NK-92 (cell line): ENCODE measurements at regions not wholly inside any gene's neighbourhood (a gene's known extent, or its start where the extent isn't known, plus 50 kb on each side); places are given as distances from the start of the nearest gene placed in this dataset.

Source experiments
- DNase-seq: peaks from one replicate; lab custom pipeline; 2025; ENCODE audit not compliant: unreplicated experiment; lab: John Stamatoyannopoulos, UW

DNA sequence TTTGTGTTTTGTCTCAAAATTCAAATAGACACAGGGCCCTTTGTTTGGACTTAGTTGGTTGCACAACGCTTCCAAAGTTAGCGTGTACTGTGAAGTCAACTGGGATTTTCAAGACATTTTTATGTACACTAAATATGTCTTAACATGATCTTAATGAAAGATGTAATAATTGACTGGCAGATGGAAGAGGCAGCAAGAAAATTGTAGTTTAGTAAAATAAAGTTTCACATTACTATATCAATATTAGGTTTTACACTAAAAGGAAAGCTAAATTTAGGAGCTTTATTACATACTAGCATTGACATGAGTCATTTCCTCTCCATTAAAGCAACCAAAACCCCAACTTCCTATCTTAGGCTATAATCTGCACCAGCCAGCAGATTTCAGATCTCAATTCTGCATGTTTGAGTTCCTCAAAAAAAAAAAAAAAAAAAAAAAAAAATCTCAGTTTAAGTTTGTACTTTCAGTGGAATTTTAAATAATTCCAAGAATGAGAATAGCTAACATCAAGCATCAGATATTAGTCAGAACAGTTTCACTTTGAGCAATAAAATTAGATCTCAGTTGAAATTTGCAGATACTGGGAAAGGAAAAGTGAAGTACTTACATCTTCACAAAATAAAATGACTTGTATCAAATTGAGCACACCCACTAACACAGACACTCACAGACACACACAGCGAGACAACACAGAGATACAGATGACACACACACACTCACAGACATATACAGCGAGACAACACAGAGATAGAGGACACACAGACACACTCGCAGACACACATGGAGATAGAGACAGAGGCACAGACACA, 346.6 kb upstream of the KLF6 start:
- no peak for DNase-seq

DNA sequence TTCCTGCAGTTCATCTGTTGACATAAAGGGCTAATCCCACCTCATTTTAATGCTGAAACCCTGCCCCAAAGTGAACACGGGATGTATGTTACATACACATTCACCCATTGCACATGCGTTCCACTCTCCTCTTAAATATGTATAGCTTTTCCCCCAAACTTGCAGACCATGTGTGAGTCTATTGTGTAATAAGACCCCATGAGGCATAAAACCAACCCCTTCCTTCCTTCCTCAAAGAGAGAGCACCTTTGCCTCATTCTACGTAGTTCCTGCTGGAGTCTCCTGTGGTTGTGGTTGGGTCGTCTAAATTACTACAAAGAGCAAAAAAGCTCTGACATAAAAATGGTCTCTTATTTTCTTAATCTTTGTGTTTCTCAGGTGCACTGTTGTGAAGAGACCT, 345.7 kb upstream of the KLF6 start:
- DNase-seq, result no peak

DNA sequence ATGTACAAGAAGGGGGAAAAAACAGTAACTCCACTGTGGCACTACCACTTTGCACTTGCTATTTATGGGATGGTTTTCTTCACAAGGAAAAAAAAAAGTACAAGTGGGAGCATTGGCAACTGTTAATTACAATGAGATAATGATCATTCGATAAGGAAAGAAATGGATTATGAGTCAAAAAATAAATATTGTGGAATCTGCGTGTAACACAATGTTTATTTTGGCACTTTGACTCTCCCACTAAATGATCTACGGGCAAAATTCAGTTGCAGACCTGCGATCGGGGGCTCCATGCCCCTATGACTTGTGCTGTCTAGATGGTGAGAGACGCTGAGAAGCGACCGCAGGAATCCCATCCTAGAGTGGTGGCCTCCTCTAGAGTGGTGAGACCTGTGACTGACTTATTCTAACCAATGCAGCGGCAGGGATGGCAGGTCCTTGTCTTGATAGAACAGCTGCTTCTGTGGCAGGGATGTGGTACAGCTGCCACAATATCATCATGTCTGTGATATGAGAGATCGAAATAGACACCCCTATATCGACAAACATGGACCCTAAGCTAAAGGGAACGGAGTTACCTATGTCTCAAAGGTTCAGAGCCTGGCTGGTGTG, 345.0 kb upstream of the KLF6 start:
- no peak for DNase-seq

DNA sequence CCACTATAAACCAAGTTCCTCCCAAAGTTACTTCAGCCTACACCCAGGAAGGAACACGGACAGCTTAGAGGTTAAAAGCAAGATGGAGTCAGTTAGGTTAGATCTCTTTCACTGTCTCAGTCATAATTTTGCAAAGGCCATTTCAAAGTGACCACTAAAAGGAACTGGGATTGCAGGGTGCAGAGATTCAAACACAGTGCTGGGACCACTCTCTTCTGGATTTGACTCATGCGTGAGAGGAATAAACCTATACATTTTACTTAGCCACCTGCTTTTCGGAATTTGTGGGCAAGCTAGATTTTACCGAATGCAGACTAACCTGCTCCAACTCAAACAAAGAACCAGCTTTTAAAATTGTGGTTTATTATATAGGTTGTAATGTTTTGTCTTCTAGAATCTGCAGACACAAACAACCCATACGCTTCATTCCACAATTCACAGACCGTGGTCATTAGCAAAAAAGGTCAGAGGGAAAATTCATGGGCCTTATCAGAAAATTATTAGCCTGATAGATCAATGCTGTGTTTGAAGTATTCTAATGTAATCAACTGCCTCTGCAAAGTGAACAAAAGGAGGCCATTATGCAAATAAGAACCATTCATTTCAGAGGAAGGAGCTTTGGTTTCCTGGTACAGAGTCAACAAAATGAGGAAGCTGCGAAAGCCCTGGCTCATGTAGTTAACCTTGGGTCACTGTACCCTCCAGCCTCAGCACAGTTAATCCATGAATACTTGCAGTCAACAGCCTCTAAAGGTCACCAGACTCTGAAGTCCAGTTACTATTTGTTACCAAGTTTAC, 342.7 kb upstream of the KLF6 start:
- no peak for DNase-seq

DNA sequence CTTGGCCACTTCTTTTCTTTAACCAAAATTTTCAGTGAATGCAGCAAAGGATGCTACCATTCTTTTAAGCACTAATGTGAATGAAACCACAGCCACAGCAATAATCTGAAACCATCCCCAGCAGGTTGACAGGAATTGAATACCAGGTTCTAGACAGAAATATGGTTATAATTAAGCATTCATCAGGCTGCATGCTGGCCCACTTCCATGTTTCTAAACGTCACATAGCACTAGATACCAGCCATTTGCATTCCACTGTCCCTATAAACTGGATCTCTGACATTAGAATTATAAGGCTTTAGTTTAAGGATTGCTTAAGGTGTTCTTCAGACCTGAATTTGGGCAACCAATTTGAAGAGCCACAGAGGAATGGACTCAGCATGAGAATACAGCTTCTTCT, 340.8 kb upstream of the KLF6 start:
- no peak for DNase-seq

DNA sequence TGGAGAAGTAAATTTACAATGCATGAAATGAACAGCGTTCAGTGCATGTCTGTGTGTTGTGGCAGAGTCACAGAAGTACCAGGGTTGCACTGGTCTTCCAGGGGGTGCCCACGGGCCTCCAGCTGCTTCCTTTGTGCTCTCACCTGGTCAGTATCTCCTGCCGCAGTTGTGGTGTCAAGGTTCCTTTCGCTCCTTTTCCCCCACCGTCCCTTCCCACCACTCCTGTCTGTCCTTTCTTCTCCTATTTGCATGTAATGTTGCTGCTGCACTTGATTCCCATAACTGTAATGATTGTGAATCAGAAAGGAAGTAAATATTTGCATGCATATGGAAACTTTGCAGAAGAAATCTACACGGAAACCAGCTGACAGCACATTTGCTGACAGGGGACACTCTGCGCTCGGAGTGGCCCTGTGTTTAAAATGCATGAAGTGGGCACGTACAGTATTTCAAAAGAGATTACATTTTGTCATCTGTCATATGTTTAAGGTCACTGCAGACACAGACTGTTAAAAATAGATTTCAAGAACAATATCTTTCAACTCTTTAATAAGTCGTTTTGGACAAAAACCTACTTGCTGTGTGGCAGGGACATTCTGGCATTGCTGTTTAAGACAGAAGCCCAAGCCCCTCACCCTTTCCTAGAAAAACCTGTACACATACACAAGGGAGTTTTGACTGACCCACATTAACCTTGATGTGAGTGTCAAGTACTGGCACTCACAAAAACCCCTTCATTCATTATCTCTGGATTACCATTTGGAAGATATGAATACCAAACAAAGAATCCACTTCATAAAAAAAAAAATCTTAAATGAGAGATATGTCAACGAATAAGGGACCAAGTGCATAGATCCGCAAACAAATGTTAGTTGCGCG, 336.7 kb upstream of the KLF6 start:
- no peak for DNase-seq

DNA sequence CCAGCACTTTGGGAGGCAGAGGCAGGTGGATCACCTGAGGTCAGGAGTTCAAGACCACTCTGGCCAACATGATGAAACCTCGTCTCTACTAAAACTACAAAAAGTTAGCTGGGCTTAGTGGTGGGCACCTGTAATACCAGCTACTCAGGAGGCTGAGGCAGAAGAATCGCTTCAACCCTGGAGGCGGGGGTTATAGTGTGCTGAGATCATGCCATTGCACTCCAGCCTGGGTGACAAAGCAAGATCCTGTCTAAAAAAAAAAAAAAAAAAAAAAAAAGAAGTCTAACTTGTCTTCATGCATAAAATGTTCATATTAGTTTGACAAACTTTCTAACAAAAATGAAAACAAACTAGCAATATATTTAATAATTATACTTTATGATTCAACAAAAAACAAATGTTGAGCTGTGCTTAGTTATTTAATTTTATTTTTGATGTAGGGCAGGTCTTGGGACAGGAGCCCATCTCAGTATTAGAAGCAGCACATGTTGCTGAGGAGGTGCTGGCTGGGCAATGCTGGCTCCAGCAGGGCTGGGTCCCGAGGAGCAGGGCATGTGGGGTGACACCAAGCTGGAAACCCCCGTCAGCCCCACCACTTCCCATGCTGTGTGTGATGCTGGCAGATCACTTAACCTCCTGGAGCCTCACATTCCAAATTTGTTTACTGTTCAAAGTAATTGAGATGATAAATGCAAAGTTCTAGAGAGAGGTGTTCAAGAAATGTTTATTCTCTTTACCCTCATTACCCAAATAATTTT, 335.3 kb upstream of the KLF6 start:
- DNase-seq, result no peak

DNA sequence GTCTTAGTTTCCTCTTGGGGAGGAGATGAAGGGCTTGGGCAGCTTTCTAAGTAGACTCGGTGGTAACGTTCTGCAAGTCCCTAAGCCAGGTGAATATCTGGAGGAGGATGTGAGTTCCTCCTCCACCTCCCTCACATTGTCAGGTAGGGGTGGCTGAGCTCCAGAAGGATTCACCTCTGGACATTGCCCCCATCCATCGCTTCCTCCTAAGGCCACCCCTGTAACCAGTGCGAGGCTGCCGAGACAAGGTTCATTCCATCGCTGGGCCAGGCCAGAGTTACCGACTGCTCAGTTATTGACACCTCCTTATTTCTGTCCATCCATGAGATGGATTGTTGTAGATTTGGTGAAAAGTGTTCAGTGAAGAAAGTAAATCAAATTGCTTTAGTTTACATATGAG, 334.1 kb upstream of the KLF6 start:
- DNase-seq, result no peak

DNA sequence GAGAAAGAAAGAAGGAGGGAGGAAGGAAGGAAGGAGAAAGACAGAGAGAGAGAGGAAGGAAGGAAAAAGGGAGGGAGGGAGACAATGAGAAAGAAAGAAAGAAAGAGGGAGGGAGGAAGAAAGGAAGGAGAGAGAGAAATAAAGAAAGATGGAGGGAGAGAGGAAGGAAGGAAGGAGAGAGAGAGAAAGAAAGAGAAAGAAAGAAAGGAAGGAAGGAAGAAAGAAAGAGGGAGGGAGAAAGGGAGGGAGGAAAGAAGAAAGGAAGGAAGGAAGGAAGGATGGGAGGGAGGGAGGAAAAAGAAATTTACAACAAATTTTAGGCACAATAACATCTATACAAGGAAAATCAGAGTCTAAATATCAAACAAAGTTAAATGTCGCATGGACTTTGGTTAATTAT, 332.6 kb upstream of the KLF6 start:
- DNase-seq, result no peak

DNA sequence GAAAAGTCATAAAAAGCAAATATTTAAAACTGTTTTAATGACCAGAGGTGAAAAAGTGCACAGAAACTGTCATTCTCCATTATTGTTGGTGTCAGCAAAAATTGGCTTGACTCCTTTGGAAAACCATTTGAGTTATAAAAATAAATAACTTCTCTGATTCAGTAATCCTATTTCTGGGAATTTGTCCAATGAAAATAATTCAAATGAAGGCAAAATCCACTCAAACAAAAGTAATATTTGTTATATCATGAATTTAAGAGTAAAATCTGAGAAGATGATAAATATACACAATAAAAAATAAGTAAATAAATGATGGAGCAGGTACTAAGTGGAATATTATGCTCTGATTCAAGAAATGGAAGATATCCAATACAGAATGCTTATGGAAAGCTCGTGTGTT, 326.6 kb upstream of the KLF6 start:
- no peak for DNase-seq

DNA sequence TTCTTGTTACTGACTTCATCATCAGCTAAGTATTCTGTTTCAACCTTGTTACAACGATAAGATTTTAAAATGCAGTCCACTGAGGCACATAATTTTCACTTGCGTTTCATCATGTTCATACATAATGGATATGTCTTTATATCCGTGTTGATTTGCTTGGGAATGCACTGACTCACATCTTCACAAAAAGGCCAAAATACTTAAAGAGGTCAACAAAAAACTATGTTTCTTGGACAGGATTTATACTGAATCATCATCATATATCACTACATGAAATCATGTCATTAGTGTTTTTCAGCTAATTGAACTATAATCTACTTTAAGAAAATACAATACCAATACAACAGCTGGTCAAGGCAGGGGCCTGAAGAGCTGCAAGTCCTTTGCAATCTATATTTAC, 324.5 kb upstream of the KLF6 start:
- no peak for DNase-seq

DNA sequence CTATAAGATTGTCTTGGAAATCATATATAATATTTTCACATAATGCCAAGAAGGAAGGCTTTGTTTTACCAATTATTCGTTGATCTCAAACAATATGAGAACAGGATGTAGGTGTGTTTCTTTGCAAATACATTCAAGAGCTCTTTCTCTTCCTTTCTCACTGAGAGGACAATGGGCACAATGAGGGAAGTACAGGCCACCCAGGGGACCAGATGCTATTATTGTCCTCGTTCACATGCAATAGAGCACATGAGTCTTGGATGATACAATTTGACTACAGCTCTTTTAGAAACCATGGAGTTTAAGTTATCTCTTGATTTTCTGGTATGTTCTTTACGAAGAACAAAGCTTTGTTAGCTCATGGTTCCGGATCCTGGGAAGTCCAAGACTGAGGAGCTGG, 323.7 kb upstream of the KLF6 start:
- no peak for DNase-seq

DNA sequence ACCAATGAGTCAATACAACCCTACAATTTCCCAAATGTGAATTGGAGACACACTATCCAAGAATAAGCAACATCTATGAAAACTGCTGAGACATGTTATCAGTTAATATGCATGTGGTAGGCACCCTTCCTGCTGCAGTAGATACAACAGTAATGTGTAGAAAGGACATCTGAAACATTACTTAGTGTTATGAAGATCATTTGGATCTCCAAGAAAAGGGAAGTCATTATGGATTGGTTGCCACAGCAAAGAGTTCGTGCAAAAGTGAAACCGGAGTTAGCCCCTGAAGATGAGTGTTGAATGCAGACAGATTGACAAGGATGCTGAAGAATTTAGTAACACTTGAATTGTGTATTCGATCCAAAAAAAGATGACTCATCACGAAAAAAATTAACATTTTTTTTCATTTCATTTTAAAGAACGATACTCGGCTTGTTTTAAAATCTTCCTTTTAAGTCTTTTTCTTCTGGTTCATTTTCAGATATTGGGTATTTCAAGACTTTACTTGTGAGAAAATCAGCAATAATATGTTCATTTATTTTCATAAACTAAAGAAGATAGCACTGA, 322.4 kb upstream of the KLF6 start:
- DNase-seq, result no peak

DNA sequence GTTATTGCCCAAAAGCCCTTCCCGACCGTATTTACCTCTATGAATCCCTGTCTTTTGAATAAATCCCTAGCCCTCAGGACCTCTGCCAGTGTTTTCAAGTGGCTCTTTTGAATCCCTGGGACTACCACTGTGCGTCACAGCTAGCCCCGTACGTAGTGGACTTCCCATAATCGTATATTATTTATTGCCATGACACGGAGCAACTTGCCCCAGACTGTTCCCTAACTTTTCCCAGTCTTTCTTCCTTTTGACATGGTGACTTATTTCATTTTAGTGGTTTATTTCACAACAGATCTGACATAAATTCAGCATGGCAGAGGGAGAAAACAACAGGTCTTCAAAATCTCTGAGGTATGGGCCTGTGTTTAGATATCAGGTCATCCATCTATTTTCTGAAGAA, 318.6 kb upstream of the KLF6 start:
- DNase-seq, result no peak

DNA sequence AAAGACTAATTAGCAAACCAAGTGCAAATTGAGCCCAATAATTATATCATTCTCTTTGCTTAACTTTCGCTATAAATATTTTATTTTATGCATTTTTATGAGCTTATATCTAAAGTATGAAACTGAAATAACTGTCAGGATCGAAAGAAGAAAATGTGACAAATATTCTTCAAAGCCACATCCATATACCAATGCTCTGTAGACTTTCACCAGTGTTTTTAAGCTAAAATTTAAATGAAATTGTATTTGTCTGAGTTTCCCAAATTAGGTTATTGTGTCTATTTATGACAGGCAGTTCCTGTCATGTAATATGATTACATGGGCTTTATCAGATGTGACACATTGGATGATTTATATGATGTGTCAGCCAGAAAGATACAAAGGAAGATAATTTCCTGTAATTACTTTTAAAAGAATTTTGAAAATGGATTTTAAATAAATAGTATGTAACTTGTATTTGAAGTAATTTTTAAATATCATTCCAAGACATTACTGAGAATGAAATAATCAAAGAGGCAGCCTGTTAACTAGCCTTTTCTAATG, 317.9 kb upstream of the KLF6 start:
- no peak for DNase-seq

DNA sequence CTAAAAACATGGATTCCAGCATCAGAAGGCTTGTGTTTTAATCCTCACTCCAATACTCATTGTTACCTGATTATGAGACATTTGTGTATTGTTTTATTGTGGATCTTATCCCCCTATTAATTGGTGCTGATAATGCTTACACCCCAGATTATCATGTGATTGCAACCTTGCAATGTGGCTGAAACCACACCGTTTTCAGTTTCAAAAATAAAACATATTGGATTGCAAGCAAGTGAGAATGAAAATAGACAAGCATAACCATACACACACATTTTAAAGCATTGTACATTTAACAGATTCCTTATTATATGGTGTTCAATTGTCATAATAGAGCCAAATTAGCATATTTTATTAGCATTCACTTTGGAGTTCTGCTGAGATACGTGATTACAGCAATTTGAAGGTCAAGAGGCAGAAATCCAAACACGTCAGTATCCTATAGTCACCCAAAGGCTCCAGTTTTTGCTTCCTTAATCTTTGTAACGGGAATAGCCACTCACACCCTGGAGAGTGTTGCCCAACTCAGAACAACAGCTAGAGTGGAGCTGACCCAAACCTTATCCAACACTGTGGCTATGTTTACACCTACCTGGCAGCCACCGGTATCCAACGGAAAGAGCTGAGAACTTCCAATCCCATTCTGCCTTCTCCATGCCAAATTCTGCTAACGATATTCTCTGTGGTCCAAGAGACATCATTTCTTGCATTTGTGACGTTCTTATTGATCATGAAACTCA, 317.1 kb upstream of the KLF6 start:
- no peak for DNase-seq

DNA sequence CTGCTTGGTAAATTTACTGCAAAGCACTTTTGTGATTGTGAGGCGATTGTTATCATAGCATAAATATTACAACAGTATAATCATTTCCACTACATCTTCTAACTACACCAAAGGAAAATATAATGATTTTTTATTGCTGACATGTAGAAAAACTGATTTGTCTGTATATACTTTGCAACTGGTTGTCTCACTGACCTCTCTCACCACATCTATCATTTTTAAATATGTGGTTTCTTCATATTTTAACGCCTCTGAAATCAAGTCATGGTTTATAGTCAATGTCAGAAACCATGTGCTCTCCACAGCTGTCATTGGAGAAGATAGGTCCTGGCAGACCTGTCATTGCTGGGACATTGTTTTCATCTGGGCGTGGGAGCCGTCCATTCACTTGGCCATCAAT, 315.4 kb upstream of the KLF6 start:
- DNase-seq, result no peak

DNA sequence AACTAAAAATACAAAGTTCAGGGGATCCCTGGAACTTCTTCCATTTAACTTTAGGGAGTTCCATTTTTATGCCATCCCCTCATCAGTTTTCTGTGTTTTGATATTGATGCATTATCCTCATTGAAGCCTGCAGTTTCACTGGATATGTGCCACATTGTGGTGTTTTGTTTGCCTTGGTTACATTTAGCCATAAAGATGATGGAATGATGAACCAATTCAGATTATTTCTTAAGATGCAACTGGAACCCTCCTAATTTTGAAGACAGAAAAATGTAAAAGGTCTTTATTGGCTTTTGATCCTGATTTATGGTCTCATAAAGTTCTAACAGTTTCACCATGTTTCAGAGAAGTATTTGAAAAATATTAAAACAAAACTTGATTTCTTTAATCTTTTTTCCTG, 314.2 kb upstream of the KLF6 start:
- DNase-seq, result no peak
